AG08395 (cell line): ENCODE measurements at regions not wholly inside any gene's neighbourhood (a gene's known extent, or its start where the extent isn't known, plus 50 kb on each side); places are given as distances from the start of the nearest gene placed in this dataset.

Experiments
- DNase-seq: peaks from one replicate; pipeline ENCODE4 v3.0.0; 2012; ENCODE audit warnings: mixed read lengths, low spot score

DNA sequence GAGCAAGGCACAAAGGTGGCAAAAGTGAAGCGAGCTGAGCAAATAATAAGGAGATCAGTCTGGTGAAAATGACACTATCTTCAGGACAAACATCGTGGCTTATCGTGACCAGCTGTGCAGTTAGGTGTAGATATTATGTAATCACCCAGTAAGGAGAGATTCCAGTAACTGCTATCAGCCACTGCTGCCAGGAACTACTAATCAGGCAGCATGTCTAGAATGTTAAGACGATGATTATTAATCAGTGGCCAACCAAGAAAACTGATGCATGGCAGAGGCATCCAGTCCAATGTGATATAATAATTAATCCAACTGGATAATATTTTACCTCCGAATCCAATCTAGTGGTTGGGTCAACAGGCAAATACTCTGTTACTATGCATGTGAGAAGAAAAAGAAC is 252.7 kb upstream of the ZPLD1 start:
- DNase-seq = no peak

DNA sequence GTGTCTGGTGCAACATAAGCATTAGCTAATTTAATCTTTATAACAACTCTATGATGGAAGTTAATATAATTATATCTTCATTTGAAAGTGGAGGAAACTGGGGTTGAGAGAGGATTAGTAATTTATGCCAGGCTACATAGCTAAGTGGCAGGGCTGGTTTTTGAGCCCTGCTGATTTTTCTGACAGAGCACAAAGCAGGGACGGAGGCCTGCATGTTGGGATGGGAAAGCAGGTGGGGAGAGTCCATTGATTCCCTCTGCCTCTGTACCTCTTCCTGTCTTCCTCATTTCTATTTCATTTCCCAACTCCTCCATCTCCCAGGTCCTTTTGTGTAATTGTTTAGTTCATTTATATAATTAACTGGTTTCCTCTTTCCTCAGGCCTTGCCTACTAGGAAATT is 251.6 kb upstream of the ZPLD1 start:
- DNase-seq = no peak

DNA sequence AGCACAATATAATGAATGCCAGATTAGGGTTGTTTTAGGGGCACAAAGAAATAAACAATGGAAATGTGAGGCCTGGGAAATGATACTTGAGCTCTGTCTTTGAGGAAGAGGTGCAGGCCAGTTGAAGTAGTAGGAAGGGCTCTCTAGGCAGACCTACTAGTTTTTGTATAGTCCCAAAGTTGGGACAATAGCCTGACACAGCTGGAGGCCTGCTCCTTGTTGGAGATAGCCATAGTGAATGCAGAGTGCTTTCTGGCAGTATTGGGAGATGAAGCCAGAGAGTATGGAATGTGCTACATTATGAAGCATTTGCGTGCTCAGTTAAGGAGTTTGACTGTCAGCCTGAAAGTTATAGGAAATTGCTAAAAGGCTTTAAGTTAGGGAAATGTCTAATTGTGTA is 251.2 kb upstream of the ZPLD1 start:
- DNase-seq = no peak

DNA sequence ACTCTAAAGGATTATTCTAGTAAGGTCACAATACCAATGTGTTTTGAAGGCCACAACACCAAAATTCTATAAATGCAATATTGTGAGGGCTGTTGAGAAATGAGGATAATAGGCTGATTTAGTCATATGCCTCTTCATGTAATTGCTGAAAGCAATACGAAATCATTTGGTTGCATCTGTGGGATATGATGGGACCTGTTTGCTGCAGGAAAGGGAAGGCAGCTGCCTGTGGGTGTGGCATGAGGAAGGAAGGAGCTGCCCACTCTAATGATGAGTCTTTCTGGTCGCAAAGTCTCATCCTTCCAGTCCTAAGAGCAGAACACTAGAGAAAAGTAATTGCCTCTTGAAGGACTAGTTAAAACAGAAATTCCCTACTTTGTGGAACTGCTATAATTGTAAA is 245.3 kb upstream of the ZPLD1 start:
- no peak for DNase-seq

DNA sequence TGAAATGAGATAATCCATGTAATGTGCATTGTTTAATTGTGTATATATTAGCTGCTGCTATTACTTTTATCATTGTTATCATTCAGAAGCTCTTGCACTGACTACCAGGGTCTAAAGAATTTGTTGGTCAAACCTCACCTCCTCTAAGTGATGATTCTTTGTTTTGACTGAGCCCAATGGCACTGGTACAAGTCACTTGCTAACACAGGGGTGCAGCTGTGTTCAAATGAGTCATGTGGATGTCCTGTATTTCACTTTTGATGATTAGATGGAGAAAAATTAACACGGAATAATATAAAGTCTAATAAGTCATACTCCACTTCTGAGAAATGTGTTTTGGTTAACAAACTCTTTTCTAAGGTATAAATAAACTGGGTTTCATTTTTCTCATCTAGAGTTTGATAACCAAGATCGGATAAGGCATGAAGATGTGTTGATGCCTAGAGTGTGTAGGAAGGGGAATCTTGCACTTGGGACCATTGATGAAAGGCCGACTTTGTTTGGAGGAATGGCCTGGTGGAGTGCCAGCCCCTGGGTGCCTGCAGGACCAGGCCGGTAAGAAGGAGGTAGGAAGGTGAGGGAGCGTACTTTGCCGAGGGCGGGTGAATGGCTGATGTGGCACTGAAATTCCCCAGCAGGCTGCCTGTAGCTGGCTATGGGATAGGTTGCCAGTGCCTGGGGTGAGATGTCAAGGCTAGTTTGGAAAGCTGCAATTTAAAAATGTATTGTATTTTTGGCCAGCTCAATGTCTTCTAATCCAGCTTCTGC is 244.7 kb upstream of the ZPLD1 start:
- DNase-seq = no peak

DNA sequence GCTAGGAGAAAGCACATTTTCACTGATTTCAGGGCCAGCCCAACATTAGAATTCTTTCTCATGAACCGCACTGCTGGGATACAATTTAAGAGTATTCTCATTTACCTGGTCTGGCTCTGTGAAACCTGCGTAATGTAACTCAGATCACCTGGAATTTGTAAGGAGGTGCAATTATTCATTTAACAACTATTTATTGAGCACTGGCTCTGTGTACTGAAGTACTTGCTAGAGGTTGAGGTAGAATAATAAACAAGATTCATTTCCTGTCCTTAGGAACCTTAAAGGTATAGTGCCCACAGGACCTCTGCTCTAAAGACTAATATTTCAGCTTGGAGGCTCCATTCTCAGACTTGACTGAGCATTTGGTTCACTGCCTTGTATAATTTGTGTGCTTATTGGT is 242.2 kb upstream of the ZPLD1 start:
- no peak for DNase-seq

DNA sequence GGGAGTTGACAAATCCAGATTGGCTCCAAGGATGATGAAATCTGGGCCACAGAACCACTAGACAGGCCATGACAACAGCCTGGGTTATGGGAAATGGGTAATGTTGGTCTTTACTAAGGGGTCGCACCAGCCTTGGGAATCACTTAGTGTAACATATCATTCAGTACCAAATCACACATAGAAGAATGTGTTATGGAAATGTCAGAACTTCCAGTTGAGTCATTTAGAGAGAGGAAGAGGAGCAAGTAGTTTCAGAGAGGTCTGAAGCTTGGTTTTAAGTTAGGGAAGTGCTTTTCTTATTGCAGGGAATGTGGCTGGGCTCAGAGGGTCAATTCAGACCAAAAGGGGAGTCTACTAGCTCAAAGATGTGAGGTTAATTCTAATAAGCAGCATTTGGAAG is 241.6 kb upstream of the ZPLD1 start:
- no peak for DNase-seq

DNA sequence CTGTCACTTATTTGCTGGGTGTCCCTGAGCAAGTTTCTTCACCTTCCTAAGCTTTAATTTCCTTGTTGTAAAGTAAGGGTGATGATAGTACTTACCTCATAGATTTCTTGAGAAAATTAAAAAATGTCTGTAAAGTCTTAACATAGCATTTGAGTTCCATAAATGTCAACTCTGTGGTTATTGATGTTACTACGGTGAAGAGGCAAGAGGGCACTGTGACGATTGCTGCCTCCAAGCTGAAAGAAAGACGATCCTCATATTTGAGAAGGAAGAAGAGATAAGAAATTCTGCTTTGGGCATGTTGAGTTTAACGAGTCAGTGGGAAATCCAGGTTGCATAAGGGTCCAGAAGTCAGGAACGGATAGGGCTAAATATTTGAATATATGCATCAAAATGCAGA is 240.8 kb upstream of the ZPLD1 start:
- DNase-seq = no peak

DNA sequence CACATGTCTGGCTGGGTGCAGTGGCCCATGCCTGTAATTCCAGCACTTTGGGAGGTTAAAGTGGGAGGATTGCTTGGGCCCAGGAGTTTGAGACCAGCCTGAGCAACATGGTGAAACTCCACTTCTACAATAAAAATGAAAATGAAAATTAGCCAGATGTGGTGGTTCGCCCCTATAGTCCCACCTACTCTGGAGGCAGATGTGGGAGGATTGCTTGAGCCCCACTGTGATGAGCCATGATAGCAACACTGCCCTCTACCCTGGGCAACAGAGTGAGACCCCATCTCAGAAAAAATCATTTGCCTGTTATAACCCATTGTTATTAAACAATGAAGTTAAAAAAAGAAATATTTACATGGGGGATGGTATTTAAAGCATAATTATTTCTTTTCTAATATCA is 240.1 kb upstream of the ZPLD1 start:
- DNase-seq = no peak

DNA sequence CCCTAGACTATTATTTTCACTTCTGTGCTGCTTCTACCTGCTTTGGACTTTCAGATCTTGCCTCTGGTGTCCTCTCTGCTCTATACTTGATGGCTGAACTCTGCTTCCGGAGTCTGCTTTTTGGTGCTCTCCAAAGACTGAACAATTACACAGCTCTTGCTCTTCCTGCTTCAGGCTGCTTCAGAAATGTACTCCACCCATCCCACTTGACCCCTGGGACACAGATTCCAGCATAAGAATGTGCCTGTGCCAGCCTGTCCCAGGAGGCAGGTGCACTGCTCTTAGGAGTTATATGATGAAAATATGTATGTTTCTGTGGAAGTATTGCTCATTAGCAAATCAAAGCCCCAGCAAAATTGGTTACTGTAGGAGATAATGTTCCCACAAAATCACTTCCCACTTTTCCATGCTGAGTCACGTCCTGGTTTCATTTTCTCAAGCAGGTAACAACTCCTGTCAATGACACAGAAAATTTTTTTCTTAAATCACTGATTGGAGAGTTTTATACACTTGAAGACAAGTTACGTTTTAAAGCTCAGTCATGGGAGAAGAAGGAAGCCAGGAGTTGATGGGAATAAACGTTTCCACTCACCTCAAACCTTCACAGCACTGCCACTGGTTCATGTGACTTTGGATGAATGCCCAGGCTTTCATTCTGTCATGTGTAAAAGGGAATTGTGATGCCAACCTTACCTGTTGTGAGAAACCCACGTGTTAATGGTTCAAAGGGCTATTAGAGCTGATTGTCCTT is 239.4 kb upstream of the ZPLD1 start:
- DNase-seq = no peak

DNA sequence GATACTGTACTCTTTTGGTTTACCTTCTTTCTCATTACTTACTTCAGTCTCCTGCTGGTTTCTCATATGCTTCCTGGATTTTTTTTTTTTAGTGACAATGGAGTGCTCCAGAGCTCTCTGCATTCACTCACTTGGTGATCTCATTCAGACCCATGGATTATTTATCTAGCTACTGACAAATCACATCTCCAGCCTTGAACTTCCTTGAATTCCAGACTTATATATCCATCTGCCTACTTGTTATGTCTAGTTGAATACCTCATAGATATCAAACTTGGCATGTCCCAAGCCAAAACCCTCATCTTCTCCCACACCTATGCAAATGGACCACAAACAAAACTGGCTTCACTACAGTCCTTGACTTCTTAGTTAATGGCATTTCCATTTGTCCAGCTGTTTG is 234.7 kb upstream of the ZPLD1 start:
- no peak for DNase-seq

DNA sequence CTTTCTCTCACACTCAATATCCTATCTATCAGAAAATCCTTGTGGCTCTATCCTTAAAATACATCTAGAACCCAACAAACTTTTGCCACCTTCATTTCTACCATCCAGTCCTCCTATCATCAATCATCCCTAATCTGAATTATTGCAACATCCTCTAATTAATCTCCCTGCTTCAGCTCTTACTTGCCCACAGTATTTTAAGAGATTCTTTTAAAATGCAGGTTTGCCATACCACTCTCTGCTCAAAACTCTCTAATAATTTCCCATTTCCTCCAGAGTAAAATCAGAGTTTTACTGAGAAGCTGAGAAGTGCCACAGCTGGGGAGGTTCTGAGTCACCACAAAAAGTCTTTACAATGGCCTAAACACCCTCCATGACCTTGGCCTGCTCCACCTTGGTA is 234.3 kb upstream of the ZPLD1 start:
- DNase-seq = no peak

DNA sequence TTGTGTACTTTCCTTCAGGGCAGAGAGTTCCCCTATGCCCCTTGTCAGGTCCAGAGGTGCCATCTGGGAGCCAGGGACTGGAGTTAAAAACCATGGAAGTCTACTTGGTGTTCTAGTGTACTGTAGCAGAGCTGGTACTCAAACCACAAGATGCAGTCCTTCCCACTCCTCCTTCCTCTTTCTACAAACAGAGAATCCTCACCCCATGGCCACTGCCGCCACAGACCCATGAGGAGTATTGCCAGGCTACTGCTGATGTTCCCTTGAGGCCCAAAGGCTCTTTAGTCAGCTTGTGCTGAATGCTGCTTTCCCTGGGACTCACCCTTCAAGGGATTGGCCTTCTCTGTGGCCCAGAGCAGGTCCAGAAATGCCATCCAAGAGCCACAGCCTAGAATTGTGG is 229.2 kb upstream of the ZPLD1 start:
- DNase-seq = no peak

DNA sequence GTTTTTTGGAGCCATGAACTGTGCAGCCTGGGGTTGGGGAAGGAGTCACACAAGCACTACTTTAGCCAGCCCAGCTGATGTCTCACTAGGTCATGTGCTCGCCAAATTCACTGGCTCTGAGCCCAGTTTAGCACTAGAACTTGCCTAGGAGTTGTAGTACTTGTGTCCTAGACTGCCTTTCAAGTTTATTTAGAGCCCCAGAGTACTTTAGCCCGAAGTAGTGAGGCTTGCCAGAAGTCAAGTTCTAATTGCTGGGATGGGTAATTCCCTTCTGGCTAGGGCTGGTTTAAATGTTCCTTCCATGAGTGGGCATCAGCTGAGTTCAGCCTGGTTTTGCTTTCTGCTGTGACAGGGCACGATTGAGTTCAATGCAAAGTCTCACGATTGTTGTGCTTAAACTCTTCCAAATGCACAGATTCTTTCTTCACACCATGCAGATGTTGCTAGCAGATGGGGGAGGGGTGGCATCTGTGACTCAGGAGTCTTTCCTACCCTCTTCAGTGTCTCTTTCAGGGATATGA is 228.2 kb upstream of the ZPLD1 start:
- DNase-seq = peak; percentile 27

DNA sequence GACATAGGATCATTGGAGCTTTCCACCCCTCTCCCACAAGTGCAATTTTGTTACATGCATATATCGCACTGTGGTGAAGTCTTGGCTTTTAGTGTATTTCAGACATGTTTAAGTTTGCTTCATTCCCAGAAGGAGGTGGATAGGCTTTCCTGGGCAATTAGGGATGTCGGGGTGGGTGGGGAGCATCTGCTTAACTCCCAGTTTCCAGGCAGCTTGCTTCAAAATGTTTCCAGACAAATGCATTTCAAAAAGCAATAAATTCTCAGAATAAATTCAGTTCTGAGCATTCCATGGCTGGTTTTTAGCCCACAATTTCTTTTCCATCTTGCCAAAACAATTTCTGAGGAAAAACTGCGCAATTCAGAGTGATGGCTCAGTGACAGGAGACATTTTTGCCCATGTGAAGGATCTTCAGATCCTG is 227.7 kb upstream of the ZPLD1 start:
- DNase-seq = peak; percentile 52

DNA sequence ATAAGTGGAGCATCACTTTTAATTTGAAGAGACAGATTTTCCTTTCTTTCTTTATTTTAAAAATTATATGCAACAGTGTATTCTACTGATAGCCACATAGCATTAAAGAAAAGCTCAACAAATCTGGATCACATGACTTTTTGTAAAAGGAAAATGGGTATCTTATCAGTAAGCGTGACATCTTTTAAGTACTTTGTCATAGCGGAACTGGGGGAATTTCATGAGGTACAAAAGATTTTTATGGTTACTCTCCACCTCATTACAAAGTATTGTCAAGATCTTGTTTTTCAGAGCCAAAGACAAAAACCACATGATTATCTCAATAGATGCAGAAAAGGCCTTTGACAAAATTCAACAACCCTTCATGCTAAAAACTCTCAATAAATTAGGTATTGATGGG is 219.6 kb upstream of the ZPLD1 start:
- DNase-seq = no peak

DNA sequence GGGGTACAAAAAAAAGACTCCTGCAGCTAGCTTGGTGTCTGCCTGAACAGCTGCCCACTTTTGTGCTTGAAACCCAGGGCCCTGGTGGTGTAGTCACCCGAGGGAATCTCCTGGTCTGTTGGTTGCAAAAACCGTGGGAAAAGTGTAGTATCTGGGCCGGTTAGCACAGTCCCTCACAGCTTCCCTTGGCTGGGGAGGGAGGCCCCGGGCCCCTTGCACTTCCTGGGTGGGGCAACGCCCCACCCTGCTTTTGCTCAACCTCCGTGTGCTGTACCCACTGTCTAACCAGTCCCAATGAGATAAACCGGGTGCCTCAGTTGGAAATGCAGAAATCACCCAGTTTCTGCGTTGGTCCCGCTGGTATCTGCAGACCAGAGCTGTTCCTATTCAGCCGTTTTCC is 211.7 kb upstream of the ZPLD1 start:
- DNase-seq = no peak

DNA sequence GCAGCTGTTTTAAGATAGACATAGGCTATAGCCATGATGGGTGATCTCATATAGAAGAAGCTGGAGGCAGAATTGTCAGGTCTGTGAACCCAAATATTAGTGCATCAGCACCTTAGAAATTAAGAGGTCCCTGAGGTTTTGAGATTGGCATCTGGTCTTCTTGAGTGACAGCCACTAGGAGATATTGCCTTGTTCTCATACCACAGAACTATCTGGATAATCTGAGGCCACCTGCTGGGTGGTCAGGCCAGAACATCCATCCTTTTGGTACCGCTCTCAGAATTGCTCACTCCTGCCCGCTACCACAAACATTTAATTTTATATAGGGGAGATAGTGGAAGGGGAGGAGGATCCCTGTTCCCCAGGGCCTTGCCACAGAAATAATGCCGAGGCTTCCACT is 210.6 kb upstream of the ZPLD1 start:
- DNase-seq = peak; percentile 19

DNA sequence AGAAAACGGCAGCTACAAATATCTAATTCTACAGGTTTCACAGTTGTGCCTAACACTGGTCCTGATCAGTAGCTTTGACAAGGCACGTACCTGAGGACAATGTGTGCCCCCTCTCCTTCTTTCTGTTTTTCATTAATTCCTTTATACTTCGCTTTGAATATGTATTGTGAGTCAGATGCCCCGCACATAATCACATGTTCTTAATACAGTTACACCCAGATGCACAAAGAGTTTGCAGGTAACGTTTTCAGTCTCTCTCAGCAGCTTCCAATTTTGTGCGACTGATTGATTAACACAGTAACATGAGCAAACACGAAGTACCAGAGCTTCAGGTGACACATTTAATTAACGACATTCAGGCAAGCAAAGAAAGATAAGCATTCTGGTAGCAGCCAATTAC is 209.8 kb upstream of the ZPLD1 start:
- DNase-seq = no peak

DNA sequence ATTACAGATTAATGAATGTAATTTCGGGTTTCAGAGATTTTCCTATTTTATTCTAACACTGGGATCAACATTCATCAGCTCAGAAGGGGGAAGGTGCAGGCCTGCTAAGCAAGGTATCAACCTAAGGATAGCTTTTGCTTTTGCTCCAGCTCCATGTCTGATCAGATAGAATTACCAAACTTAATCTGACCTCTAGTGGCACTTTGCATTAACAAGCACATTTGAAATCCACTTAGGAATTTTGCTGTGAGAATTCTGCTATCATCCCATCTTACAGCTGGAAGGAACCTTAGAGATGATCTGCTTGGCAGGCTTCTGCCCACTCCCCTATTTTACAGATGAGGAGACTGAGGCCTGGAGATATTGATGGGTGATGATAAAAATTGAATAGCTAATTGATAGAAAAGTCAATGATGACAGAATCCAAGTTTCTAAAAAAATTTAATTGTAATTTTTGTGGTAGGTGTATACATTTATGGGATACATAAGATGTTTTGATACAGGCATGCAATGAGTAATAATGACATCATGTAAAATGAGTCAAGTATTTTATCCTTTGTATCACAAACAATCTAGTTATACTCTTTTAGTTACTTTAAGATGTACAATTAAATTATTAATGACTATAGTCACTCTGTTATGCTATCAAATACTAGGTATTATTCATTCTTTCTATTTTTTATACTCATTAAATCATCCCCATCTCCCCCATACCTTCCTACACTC is 209.2 kb upstream of the ZPLD1 start:
- DNase-seq = peak; percentile 60

DNA sequence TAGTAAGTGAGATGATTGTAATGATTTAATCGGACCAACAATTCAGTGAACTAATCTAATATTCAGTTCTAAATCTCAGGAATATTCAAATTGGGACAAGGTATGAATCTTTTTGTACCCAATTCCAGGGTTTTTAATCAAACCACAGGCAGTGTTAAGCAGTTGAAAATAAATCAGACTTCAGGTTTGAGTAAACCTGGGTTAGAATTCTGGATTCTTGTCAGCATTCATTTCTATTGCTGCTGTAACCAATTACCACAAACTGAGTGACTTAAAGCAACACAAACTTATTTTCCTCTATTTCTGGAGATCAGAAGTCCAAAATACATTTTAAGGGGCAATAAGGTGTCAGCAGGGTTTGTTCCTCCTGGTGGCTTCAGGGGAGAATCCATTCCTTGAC is 208.4 kb upstream of the ZPLD1 start:
- no peak for DNase-seq

DNA sequence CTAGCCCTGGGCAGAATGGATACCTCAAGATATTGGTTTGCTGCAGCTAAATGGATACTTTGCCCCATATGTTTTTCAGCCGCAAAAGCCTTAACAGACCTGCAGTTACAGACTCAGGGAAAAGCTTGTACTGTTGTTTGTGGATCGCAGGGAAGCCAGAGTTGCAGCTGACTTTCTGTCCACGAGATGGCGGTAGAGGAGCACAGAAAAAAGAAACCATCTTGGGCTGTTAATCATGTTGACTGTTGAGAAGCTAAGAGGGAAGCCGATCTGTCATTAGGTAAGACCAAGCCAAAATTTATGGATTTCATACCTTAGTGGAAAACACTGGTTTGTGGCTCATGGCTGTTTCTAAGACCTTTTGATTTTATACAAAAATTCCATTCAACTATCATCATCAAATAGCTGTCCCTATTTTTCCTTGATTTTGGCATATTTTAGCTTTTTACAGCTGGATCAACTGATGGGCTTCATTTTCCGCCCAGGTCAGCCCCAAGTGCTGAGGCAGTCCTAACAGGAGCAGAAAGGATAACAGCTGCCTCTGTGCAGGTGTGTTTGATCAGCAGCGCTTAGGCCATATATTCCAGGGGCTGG is 205.7 kb upstream of the ZPLD1 start:
- DNase-seq = peak; percentile 60

DNA sequence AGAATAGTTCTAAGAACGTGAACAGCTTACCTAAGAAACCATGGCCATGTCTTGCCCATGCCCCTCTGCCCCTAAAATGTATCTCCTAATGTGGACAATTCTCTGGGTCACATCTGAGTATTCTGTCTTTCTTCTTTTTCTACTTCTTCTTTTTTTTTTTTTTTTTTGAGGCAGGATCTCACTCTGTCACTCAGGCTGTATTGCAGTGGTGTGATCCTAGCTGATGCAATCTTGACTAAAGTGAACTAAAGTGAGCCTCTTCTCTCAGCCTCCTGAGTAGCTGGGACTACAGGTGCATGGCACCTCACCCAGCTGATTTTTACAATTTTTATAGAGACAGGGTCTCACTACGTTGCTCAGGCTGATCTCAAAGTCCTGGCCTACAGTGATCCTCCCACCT is 204.8 kb upstream of the ZPLD1 start:
- DNase-seq = no peak
